Endothelial cell of umbilical vein (primary cell): ENCODE measurements at regions not wholly inside any gene's neighbourhood (a gene's known extent, or its start where the extent isn't known, plus 50 kb on each side); places are given as distances from the start of the nearest gene placed in this dataset.

Experiments used
- BruUV-seq: library from RNA; stranded (reverse); fragments of 400-500 nt; replicated peaks from 2 replicates; lab custom pipeline; 2021; lab: Mats Ljungman, UMichigan
- CTCF ChIA-PET: fragments of 300-600, 350-600 bp; sonication (Branson Sonifier 250); formaldehyde crosslinking; loops from one replicate; lab custom pipeline; 2021; ENCODE audit warnings: antibody characterized with exemption, inconsistent platforms; lab: Charles Lee
- POLR2A ChIA-PET: fragments of 300-600, 350-600 bp; sonication (Branson Sonifier 250); formaldehyde crosslinking; loops from one replicate; lab custom pipeline; 2021; ENCODE audit warnings: antibody characterized with exemption, inconsistent platforms; lab: Charles Lee
- DNase-seq: peaks from one replicate; pipeline ENCODE4 v3.0.0-alpha.2; 2011; ENCODE audit warnings: low read depth, low spot score
- FAIRE-seq: peaks from 2 replicates; lab custom pipeline; 2011; peaks lifted over from hg19 to GRCh38; lab: Jason Lieb, UNC
- H2AFZ ChIP-seq: 2 replicates; pipeline ENCODE4 v1.6.0; 2012; ENCODE audit warnings: low read depth, low read length, control low read depth, inconsistent platforms
- H3K27ac ChIP-seq: 2 replicates; pipeline ENCODE4 v1.5.1; 2011; ENCODE audit warnings: low read depth, mild to moderate bottlenecking, control low read depth, low read length, moderate library complexity; ENCODE audit not compliant: insufficient read depth
- H3K27me3 ChIP-seq, 2 experiments: 2 replicates each; pipeline versions ENCODE4 v1.6.0 to v1.6.1; 2011; ENCODE audit warnings: low read length in 2 of 2, mixed read lengths in 1 of 2; ENCODE audit not compliant: control insufficient read depth in 2 of 2, insufficient read depth in 2 of 2
- H3K36me3 ChIP-seq, 2 experiments: 2 replicates in 1 of 2; 3 replicates in 1 of 2; pipeline ENCODE4 v1.5.1; 2011; ENCODE audit warnings: low read length in 2 of 2, mild to moderate bottlenecking in 1 of 2, moderate library complexity in 1 of 2; ENCODE audit not compliant: control insufficient read depth in 2 of 2, insufficient read depth in 2 of 2; ENCODE audit errors: extremely low read depth in 1 of 2
- H3K4me1 ChIP-seq: 3 replicates; pipeline ENCODE4 v1.5.1; 2011; ENCODE audit warnings: mild to moderate bottlenecking, low read length; ENCODE audit not compliant: control insufficient read depth, insufficient read depth; ENCODE audit errors: extremely low read depth
- H3K4me2 ChIP-seq: 2 replicates; pipeline ENCODE4 v1.6.1; 2011; ENCODE audit warnings: low read length, control low read depth, mixed read lengths; ENCODE audit not compliant: insufficient read depth
- H3K4me3 ChIP-seq, 3 experiments: fragments of 200-600 bp in 1 of 3; sonication (generic), shearing (Covaris generic) in 1 of 3; replicated peaks in 1 of 3; 2 replicates each; pipeline ENCODE4 v1.5.1; 2011 to 2016; ENCODE audit warnings: control low read depth in 3 of 3, low read length in 3 of 3, mild to moderate bottlenecking in 2 of 3, inconsistent platforms in 1 of 3, low read depth in 1 of 3, moderate library complexity in 1 of 3; ENCODE audit not compliant: insufficient read depth in 1 of 3
- H3K79me2 ChIP-seq: 2 replicates; pipeline ENCODE4 v1.6.0; 2012; ENCODE audit warnings: low read length, inconsistent platforms; ENCODE audit not compliant: control insufficient read depth, insufficient read depth
- H3K9ac ChIP-seq: replicated peaks from 2 replicates; pipeline ENCODE3; 2011; ENCODE audit warnings: low read length, control low read depth; ENCODE audit not compliant: insufficient read depth; ENCODE audit errors: extremely low read depth
- H3K9me1 ChIP-seq: replicated peaks from 3 replicates; pipeline ENCODE4 v1.6.0; 2011; ENCODE audit warnings: mild to moderate bottlenecking, low read length; ENCODE audit not compliant: control insufficient read depth, insufficient read depth; ENCODE audit errors: extremely low read depth
- H3K9me3 ChIP-seq: replicated peaks from 2 replicates; pipeline ENCODE4 v1.5.1; 2012; ENCODE audit warnings: low read length, inconsistent platforms; ENCODE audit not compliant: control insufficient read depth, insufficient read depth
- H4K20me1 ChIP-seq: replicated peaks from 2 replicates; pipeline ENCODE3; 2011; ENCODE audit warnings: mild to moderate bottlenecking, low read length; ENCODE audit not compliant: control insufficient read depth, insufficient read depth; ENCODE audit errors: extremely low read depth
- CTCF ChIP-seq, 2 donors: IDR thresholded peaks; 1 replicate in 1 of 2; 2 replicates in 1 of 2; pipeline ENCODE4 v1.5.1; 2011; ENCODE audit warnings: low read length in 2 of 2, mild to moderate bottlenecking in 2 of 2, moderate library complexity in 2 of 2, control low read depth in 1 of 2, inconsistent platforms in 1 of 2, low read depth in 1 of 2; ENCODE audit not compliant: insufficient read depth in 1 of 2; ENCODE audit errors: extremely low read depth in 1 of 2
- EZH2 ChIP-seq: IDR thresholded peaks from 2 replicates; pipeline ENCODE4 v1.6.1; 2012; ENCODE audit warnings: borderline replicate concordance, low read depth, mild to moderate bottlenecking, moderate library complexity, low read length, inconsistent platforms; ENCODE audit not compliant: severe bottlenecking
- FOS ChIP-seq: IDR thresholded peaks from 2 replicates; pipeline ENCODE4 v1.6.1; 2011; ENCODE audit warnings: mild to moderate bottlenecking, low read length, moderate library complexity, borderline replicate concordance; ENCODE audit not compliant: insufficient read depth
- GATA2 ChIP-seq: IDR thresholded peaks from 2 replicates; pipeline ENCODE4 v1.7.0; 2011; ENCODE audit warnings: low read depth, mild to moderate bottlenecking, moderate library complexity, mixed read lengths, low read length; ENCODE audit not compliant: insufficient read length, insufficient read depth
- JUN ChIP-seq: IDR thresholded peaks from 2 replicates; pipeline ENCODE4 v1.6.1; 2011; ENCODE audit warnings: borderline replicate concordance, low read depth; ENCODE audit not compliant: insufficient read length, insufficient read depth
- MYC ChIP-seq: IDR thresholded peaks from one replicate; pipeline ENCODE4 v1.6.1; 2011; ENCODE audit warnings: mild to moderate bottlenecking, low read depth, low read length
- POLR2A ChIP-seq: IDR thresholded peaks from 2 replicates; pipeline ENCODE4 v1.6.1; 2012; ENCODE audit warnings: low read depth, mild to moderate bottlenecking, control low read depth, low read length
- POLR2AphosphoS5 ChIP-seq: IDR thresholded peaks from 2 replicates; pipeline ENCODE4 v1.6.1; 2012; ENCODE audit warnings: low read depth, mild to moderate bottlenecking, control low read depth, low read length, moderate library complexity; ENCODE audit not compliant: insufficient read depth
- dilution Hi-C: fragments of 300-500 bp; cut with MboI; formaldehyde crosslinking; loops from one replicate; pipeline ENCODE4 v1.15.0; 2019; ENCODE audit warnings: low sequenced_read_pairs; ENCODE audit not compliant: extremely low pct_ligation_motif_present
- intact Hi-C: fragments of 100-400 bp; cut with micrococcal nuclease; formaldehyde crosslinking; loops from one replicate; pipeline ENCODE4 v1.10.0; 2022
- TF ChIP-seq, protein P1 (sequence below): IDR thresholded peaks from 2 replicates; pipeline ENCODE4 v1.6.1; 2011; ENCODE audit not compliant: insufficient read depth, insufficient read length

DNA sequence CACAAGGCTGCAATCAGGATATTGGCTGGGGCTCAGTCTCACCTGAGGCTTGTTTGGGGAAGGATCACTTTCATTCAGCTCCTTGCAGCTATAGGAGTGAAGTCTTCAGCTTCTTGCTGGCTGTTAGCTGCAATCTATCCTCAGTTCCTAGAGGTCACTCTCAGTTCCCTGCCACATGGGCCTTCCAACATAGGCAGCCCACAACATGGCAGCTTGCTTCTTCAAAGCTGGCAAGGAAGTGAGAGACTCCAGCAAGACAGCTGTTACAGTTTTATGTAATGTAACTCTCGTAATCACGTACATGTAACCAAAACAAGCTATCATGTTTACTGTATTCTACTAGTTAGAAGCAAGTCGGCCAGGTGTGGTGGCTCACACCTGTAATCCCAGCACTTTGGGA is 226.9 kb downstream of the CDC5L start:
- Histone ChIP-seq H3K9me1 (no peaks in the 10 kb centered on the region), H3K4me1 (no peaks in the 10 kb centered on the region), H3K79me2 (no peaks in the 10 kb centered on the region), H3K27ac (no peak overlapping the region), H3K27me3 (no peaks in the 10 kb centered on the region), H3K36me3 (no peaks in the 10 kb centered on the region), H3K4me3 (no peak overlapping the region), H2AFZ (no peak overlapping the region), H3K4me2 (no peak overlapping the region), H4K20me1 (no peaks in the 10 kb centered on the region), H3K9me3 (no peaks in the 10 kb centered on the region), H3K9ac (no peak overlapping the region)
- intact Hi-C loops (loop anchor here (5.0 kb wide), 1 partner anchor 137 kb away; no protein-coding TSS in a partner anchor), dilution Hi-C loops (no loop called here)
- POLR2A ChIA-PET, result no interaction called here
- TF ChIP-seq GATA2, result no peak
- no peak for TF ChIP-seq FOS
- no peak for TF ChIP-seq JUN
- TF ChIP-seq CTCF (IDR thresholded peaks at IDR 0.05; ENCODE audit: extremely low read depth in 1 of 2, insufficient read depth in 1 of 2, low read depth in 1 of 2, low read length in 2 of 2), result no peak
- no peak for TF ChIP-seq EZH2
- CTCF ChIA-PET, result interaction anchor here (1.0 to 3.0 kb wide), 7 partner anchors 10 to 1308 kb away, joined by 3 to 34 read pairs (median 4); no protein-coding TSS in a partner anchor
- FAIRE-seq (no peak), DNase-seq (no peak)
- BruUV-seq, result no TSS peak

DNA sequence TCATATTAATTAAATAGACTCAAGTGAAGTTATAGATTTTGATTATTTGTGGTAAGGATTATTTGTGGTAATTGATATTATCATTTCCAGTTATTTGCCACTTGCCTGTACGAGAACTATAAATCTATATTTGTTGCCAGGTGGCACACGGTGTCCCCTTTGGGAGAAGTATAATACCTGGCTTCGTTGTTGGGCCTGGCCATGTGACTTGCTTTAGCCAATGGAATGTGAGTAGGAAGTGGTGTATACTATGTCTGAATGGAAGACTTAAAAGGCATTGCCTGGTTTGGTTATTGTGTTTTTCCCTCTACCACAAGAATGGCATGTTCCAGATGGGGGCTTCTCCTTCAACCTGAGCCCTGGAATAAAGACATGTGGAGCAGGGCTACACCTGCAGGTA is 228.1 kb downstream of the CDC5L start:
- Histone ChIP-seq H4K20me1 (no peaks in the 10 kb centered on the region), H3K4me2 (no peak overlapping the region), H2AFZ (no peak overlapping the region), H3K9me1 (no peaks in the 10 kb centered on the region), H3K79me2 (no peaks in the 10 kb centered on the region), H3K27ac (no peak overlapping the region), H3K27me3 (no peaks in the 10 kb centered on the region), H3K4me3 (no peak overlapping the region), H3K9me3 (no peaks in the 10 kb centered on the region), H3K4me1 (no peaks in the 10 kb centered on the region), H3K9ac (no peak overlapping the region), H3K36me3 (no peaks in the 10 kb centered on the region)
- ChIA-PET POLR2A (no interaction called here), CTCF (interaction anchor here (1.1 to 1.5 kb wide), 2 partner anchors 10 to 40 kb away, joined by 3 read pairs; no protein-coding TSS in a partner anchor)
- BruUV-seq, result no TSS peak
- no peak for TF ChIP-seq JUN
- TF ChIP-seq MYC, result no peak
- no peak for TF ChIP-seq EZH2
- TF ChIP-seq CTCF (IDR thresholded peaks at IDR 0.05; ENCODE audit: extremely low read depth in 1 of 2, insufficient read depth in 1 of 2, low read depth in 1 of 2, low read length in 2 of 2), result no peak
- TF ChIP-seq, protein P1, sequence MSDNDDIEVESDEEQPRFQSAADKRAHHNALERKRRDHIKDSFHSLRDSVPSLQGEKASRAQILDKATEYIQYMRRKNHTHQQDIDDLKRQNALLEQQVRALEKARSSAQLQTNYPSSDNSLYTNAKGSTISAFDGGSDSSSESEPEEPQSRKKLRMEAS, result no peak
- no peak for TF ChIP-seq FOS
- TF ChIP-seq POLR2A, result no peak
- no peak for TF ChIP-seq POLR2AphosphoS5
- TF ChIP-seq GATA2, result no peak
- FAIRE-seq (no peak), DNase-seq (no peak)
- dilution Hi-C loops, result no loop called here
- intact Hi-C loops, result no loop called here
